GM12878 (cell line): ENCODE measurements at regions not wholly inside any gene's neighbourhood (a gene's known extent, or its start where the extent isn't known, plus 50 kb on each side); places are given as distances from the start of the nearest gene placed in this dataset.

ENCODE experiments used
- ATAC-seq: fragments of 200-7000 bp; cut with Tn5 transposase; 3 replicates; pipeline ENCODE4 v1.9.1; 2020; ENCODE audit warnings: mild to moderate bottlenecking, moderate library complexity
- BruUV-seq: library from RNA; stranded (reverse); fragments of 400-500 nt; replicated peaks from 2 replicates; lab custom pipeline; 2021; lab: Mats Ljungman, UMichigan
- CTCF ChIA-PET: fragments of 300-600 bp; sonication (Branson Sonifier 250); formaldehyde crosslinking; extraction: SDS; loops from one replicate; lab custom pipeline; 2021; ENCODE audit warnings: inconsistent platforms; lab: Yijun Ruan, JAX
- POLR2A ChIA-PET: fragments of 350-600 bp; formaldehyde crosslinking; extraction: SDS; loops from one replicate; lab custom pipeline; 2021; ENCODE audit warnings: inconsistent platforms; lab: Charles Lee
- RAD21 ChIA-PET: fragments of 300-600 bp; sonication (Branson Sonifier 250); formaldehyde crosslinking; loops from one replicate; lab custom pipeline; 2023; ENCODE audit warnings: antibody characterized with exemption; ENCODE audit not compliant: unreplicated experiment; lab: Charles Lee
- SMC1A ChIA-PET: fragments of 300-600 bp; sonication (Branson Sonifier 250); formaldehyde crosslinking; loops from one replicate; lab custom pipeline; 2023; ENCODE audit not compliant: unreplicated experiment, uncharacterized antibody; lab: Charles Lee
- DNase-seq: peaks from one replicate; pipeline ENCODE4 v3.0.0-alpha.2; 2011; ENCODE audit warnings: low read depth, low spot score
- FAIRE-seq: peaks from 3 replicates; lab custom pipeline; 2011; peaks lifted over from hg19 to GRCh38; lab: Jason Lieb, UNC
- H2AFZ ChIP-seq: 2 replicates; pipeline ENCODE4 v1.6.0; 2011; ENCODE audit warnings: low read depth, low read length, control low read depth; ENCODE audit not compliant: control insufficient read depth
- H3K27ac ChIP-seq: 2 replicates; pipeline ENCODE4 v1.5.1; 2011; ENCODE audit warnings: control low read depth; ENCODE audit not compliant: control insufficient read depth, insufficient read depth
- H3K27me3 ChIP-seq, 2 experiments: replicated peaks in 1 of 2; 2 replicates each; pipeline versions ENCODE4 v1.6.0 to v1.6.1; 2011; ENCODE audit warnings: low read length in 1 of 2; ENCODE audit not compliant: control insufficient read depth in 2 of 2, insufficient read depth in 2 of 2
- H3K36me3 ChIP-seq, 2 experiments: 2 replicates each; pipeline ENCODE4 v1.5.1; 2011; ENCODE audit warnings: low read length in 1 of 2; ENCODE audit not compliant: control insufficient read depth in 2 of 2, insufficient read depth in 2 of 2
- H3K4me1 ChIP-seq: 2 replicates; pipeline ENCODE4 v1.6.1; 2011; ENCODE audit warnings: mild to moderate bottlenecking, low read length, moderate library complexity, mixed read lengths; ENCODE audit not compliant: control insufficient read depth, insufficient read depth
- H3K4me2 ChIP-seq: 2 replicates; pipeline ENCODE4 v1.6.0; 2011; ENCODE audit warnings: control low read depth; ENCODE audit not compliant: control insufficient read depth, insufficient read depth
- H3K4me3 ChIP-seq: fragments of 200-600 bp; sonication (generic); 2 replicates; pipeline ENCODE4 v1.5.1; 2016
- H3K79me2 ChIP-seq: 2 replicates; pipeline ENCODE4 v1.6.0; 2011; ENCODE audit warnings: low read length; ENCODE audit not compliant: control insufficient read depth, insufficient read depth
- H3K9ac ChIP-seq: 2 replicates; pipeline ENCODE4 v1.8.0; 2011; ENCODE audit warnings: low read length, control low read depth, mixed read lengths; ENCODE audit not compliant: control insufficient read depth, insufficient read depth
- H3K9me3 ChIP-seq: replicated peaks from 3 replicates; pipeline ENCODE4 v1.5.1; 2011; ENCODE audit warnings: mild to moderate bottlenecking, low read length; ENCODE audit not compliant: control insufficient read depth, insufficient read depth
- H4K20me1 ChIP-seq: 2 replicates; pipeline ENCODE4 v1.6.0; 2011; ENCODE audit not compliant: control insufficient read depth, insufficient read depth
- BRCA1 ChIP-seq: IDR thresholded peaks from 2 replicates; pipeline ENCODE4 v1.6.1; 2011; ENCODE audit warnings: low read depth, low read length, improper control_type of control experiment
- E4F1 ChIP-seq: fragments of 450-650 bp; IDR thresholded peaks from 2 replicates; pipeline ENCODE4 v1.6.1; 2018; ENCODE audit warnings: borderline replicate concordance, mild to moderate bottlenecking; ENCODE audit not compliant: partially characterized antibody
- GABPA ChIP-seq: IDR thresholded peaks from 2 replicates; pipeline ENCODE4 v1.6.1; 2014; ENCODE audit warnings: antibody characterized with exemption, low read depth, mild to moderate bottlenecking, inconsistent platforms
- LARP7 ChIP-seq: fragments of 450-650 bp; IDR thresholded peaks from 2 replicates; pipeline ENCODE4 v1.6.1; 2017; ENCODE audit warnings: mild to moderate bottlenecking
- MEF2A ChIP-seq: IDR thresholded peaks from 2 replicates; pipeline ENCODE4 v1.6.1; 2011; ENCODE audit warnings: low read depth, mild to moderate bottlenecking, low read length, moderate library complexity; ENCODE audit not compliant: insufficient read depth
- SMAD5 ChIP-seq: IDR thresholded peaks from 2 replicates; pipeline ENCODE4 v1.6.1; 2016; ENCODE audit warnings: antibody characterized with exemption, low read depth
- ZNF217 ChIP-seq: fragments of 450-650 bp; IDR thresholded peaks from 2 replicates; pipeline ENCODE4 v1.6.1; 2017; ENCODE audit warnings: antibody characterized with exemption, mild to moderate bottlenecking
- WGBS: methylation state at CpG from one replicate; pipeline ENCODE4 v1.1.6; 2016; ENCODE audit warnings: low lambda C conversion rate; ENCODE audit not compliant: insufficient replicate concordance, insufficient coverage; ENCODE audit errors: missing lambda C conversion rate; 5-methylcytosine and 5-hydroxymethylcytosine counted together
- in situ Hi-C: fragments of 300-500 bp; cut with MboI; formaldehyde crosslinking; loops from 9 replicates; pipeline ENCODE4 v1.14.3; 2018; ENCODE audit warnings: mixed read lengths
- intact Hi-C: fragments of 100-400 bp; cut with micrococcal nuclease; formaldehyde crosslinking; loops from one replicate; pipeline ENCODE4 v1.14.2; 2022; ENCODE audit not compliant: unreplicated experiment

DNA sequence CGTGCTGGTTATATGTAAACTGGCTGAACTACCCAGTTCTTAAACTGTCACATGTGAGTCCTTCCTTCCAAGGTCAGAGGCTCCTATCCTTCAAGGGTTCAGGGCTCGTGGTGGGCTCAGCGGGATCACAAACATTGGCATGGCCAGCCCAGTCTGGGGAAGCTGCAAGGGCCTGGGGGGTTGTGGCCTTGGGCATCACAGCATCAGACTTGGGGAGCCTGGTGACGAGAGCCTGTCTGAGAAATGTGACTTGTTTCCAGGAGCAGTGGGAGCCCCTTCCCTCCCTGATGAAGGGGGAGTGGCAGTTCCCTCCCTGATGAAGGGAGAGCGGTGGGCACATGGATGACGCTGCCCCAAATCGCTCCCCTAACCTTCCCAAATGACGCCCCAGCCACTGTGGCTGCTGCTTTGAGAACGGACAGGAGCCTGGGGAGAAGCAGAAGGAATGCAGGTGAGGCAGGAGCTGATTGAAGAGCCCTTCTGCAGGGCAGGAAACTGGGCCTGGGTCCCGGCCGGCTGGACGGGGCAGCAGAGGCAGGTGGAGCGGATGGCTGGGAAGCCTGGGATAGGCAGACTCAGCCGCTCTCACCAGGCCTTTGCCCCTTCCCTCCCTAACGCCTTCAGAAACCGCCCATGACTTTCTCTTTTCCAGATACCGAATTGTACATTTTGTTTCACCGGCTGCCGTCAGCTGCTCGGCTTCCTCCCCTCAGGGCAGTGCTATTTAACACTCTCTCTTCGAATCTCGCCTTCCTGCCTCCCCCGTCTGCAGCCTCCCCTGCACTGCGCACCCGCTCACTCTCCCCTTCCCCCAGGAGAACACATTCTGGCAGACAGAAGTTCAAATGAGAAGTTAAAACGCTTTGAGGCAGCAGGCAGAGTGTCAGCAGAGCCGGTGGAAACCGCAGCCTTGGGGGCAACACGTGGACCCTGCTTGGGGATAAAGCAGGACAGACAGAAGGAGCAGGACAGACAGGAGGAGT is 1486.7 kb downstream of the BRD1 start:
- Histone ChIP-seq H2AFZ (no peak overlapping the region), H3K4me2 (no peak overlapping the region), H3K27me3 (no peaks in the 10 kb centered on the region)
- 6% methylated on average over 24 of the region's 29 CpGs for WGBS
- CTCF ChIA-PET: no interaction called here
- SMC1A ChIA-PET: no interaction called here
- TF ChIP-seq SMAD5 (no peak), GABPA (no peak), BRCA1 (no peak), E4F1 (no peak), ZNF217 (no peak), LARP7 (no peak), MEF2A (no peak)
- TF ChIP-seq, all 136 proteins: peak for 0
- FAIRE-seq (no peak), ATAC-seq (no peak), DNase-seq (no peak)
- no peak overlapping the region for H3K4me3 ChIP-seq
- H3K4me1 ChIP-seq: no peaks in the 10 kb centered on the region
- peaks cover 1% of the 10 kb centered on the region; the same call in 1 of the 3 replicates for H3K9me3 ChIP-seq
- no peaks in the 10 kb centered on the region for H4K20me1 ChIP-seq
- intact Hi-C loops (no loop called here), in situ Hi-C loops (no loop called here)
- ChIA-PET RAD21 (no interaction called here), POLR2A (no interaction called here)
- no TSS peak for BruUV-seq
- no peaks in the 10 kb centered on the region for H3K36me3 ChIP-seq
- no peaks in the 10 kb centered on the region for H3K79me2 ChIP-seq
- H3K27ac ChIP-seq: no peak overlapping the region
- H3K9ac ChIP-seq: no peak overlapping the region
